NCI-H1930 (cell line): ENCODE measurements at regions not wholly inside any gene's neighbourhood (a gene's known extent, or its start where the extent isn't known, plus 50 kb on each side); places are given as distances from the start of the nearest gene placed in this dataset.
A peak's percentile ranks its signal among the peaks of the same experiment; 100 is the strongest.
"Not testable (repeated sequence)": the region's sequence is repeated elsewhere in the genome, so short reads cannot be mapped to it uniquely, and the experiment has no call there.

Source experiments
- DNase-seq, 2 experiments: peaks; one replicate each; lab custom pipeline; 2025; lab: John Stamatoyannopoulos, UW

- DNase-seq: no peak
Measured at GRCh38 chr1:112818990-112819689, 104.0 kb upstream of the PPM1J start.

- DNase-seq: no peak
Measured at GRCh38 chr1:112817555-112818373, 102.6 kb upstream of the PPM1J start.

- DNase-seq: no peak
Measured at GRCh38 chr1:112815376-112815775, 100.2 kb upstream of the PPM1J start.

- not testable (repeated sequence) for DNase-seq
Measured at GRCh38 chr1:112814645-112815044, 99.5 kb upstream of the PPM1J start.

GRCh38 chr1:112808861-112809684 lies 93.9 kb upstream of the PPM1J start:
- DNase-seq: peak; percentile 11 to 44

- DNase-seq: no peak
Measured at GRCh38 chr1:112807999-112808398, 92.9 kb upstream of the PPM1J start.

GRCh38 chr1:112807117-112807516 lies 92.0 kb upstream of the PPM1J start:
- DNase-seq: no peak

- no peak for DNase-seq
Measured at GRCh38 chr1:112806090-112806642, 91.0 kb upstream of the PPM1J start.

- no peak for DNase-seq
Measured at GRCh38 chr1:112805155-112805853, 90.2 kb upstream of the PPM1J start.

- DNase-seq: peak; percentile 21 to 56
Measured at GRCh38 chr1:112803906-112804762, 89.0 kb upstream of the PPM1J start.

- no peak for DNase-seq
Measured at GRCh38 chr1:112800289-112800688, 85.2 kb upstream of the PPM1J start.

- DNase-seq: no peak
Measured at GRCh38 chr1:112798292-112798691, 83.2 kb upstream of the PPM1J start.

- no peak for DNase-seq
Measured at GRCh38 chr1:112797224-112797623, 82.1 kb upstream of the PPM1J start.

GRCh38 chr1:112794654-112795239 lies 79.6 kb upstream of the PPM1J start:
- no peak for DNase-seq

GRCh38 chr1:112793631-112794565 lies 78.8 kb upstream of the PPM1J start:
- no peak for DNase-seq

- no peak for DNase-seq
Measured at GRCh38 chr1:112791723-112792104, 76.6 kb upstream of the PPM1J start.

GRCh38 chr1:112790920-112791722 lies 76.0 kb upstream of the PPM1J start:
- DNase-seq: no peak

GRCh38 chr1:112788561-112788960 lies 73.4 kb upstream of the PPM1J start:
- DNase-seq: no peak
